ENCODE measurements at regions not wholly inside any gene's neighbourhood (a gene's known extent, or its start where the extent isn't known, plus 50 kb on each side); places are given as distances from the start of the nearest gene placed in this dataset.

- no peak for DNase-seq
Observed at GRCh38 chr20:17138237-17138636, 88.6 kb upstream of the PCSK2 start.

GRCh38 chr20:17140894-17141293 is 85.9 kb upstream of the PCSK2 start:
- no peak for DNase-seq

DNA sequence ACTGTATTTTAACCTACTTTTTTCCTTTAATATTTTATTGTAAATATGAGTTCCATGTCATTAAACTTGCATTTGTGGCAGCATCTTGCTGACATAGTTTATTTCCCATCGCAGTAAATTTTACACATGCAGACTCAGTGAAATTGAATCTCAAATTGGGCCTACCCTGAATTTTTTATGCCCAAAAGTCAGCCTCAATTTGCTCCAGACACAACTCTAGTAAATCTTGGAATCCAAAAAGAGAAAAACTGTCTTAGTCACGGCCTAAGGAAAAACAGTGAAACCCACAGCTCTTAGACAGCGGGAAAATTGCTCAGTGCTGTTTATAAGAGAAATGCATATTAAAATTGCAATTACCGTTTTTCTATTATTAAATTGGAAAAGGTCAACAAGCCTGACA is 85.3 kb upstream of the PCSK2 start:
- DNase-seq = no peak

- no peak for DNase-seq
Observed at GRCh38 chr20:17142666-17143065, 84.2 kb upstream of the PCSK2 start.

DNA sequence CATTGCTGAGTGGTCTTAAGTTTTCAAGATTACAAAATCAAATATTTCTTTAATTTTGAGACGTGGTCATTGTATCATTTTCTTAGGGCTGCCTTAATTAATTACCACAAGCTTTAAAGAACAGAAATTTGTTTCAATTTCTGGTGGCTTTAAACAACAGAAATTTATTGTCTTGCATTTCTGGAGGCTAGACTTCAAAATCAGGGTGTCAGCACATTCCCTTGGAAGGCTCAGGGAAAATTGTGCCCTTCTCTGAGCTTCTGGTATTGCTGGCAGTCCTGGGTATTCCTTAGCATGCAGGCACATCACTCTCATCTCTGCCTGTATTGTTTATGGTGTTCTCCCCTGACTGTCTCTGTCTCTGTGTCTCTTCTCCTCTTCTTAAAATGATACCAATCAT is 76.0 kb upstream of the PCSK2 start:
- DNase-seq = no peak

- no peak for DNase-seq
Observed at GRCh38 chr20:17155401-17155800, 71.4 kb upstream of the PCSK2 start.

DNA sequence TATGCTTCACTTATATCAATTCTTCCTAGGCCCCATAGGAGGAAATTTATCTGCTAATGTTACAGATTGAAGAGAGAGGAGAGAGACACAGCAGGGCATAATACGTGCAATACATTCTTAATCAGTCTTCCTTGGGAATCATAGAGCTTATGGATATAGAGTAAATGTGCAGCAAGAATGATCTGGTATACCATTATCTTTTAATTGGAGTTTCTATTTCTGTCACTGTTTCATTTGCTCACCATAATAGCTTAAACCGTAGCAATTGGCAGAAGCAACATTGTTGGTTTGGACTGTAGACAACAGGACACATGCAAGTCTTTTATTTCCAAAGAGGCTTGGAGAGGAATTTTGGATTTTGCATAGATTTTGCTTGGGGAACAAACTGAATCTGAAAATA is 68.1 kb upstream of the PCSK2 start:
- DNase-seq = no peak

DNA sequence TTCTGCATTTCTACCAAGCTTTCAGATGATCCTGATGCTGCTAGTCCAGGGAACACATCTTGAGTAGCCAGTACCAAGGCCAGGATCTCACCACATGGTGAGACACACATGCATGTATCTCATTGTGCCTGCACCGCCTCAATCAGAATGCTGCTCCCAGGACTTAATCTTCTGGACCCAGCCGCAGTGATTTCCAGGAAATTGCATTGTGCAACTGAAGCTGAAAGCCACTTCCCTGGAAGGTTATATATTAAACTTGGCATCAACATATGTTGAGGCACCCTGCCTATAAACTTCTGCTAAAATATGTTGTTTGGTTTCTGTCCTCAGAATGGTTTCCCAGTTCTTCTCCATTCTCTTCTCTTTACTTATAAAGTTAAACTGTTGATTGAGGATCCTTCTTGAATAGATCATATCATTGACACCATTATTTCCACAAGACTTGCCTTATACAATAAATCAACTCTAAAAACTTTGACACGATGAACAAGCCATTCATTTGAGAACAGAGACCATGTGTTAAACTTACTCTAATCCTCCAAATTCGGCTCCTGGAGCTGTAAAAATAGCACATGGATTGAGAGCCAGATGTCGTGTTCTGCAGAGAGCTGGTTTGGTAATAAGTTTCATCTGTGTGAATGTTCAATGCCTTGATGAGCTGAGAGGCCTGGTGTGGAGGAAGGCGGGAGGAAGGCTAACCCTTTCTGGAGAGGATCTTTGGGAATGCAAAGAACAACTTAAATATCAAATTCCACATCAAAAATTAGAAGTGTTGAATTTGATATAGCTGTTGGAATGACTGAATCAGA is 65.0 kb upstream of the PCSK2 start:
- no peak for DNase-seq

DNA sequence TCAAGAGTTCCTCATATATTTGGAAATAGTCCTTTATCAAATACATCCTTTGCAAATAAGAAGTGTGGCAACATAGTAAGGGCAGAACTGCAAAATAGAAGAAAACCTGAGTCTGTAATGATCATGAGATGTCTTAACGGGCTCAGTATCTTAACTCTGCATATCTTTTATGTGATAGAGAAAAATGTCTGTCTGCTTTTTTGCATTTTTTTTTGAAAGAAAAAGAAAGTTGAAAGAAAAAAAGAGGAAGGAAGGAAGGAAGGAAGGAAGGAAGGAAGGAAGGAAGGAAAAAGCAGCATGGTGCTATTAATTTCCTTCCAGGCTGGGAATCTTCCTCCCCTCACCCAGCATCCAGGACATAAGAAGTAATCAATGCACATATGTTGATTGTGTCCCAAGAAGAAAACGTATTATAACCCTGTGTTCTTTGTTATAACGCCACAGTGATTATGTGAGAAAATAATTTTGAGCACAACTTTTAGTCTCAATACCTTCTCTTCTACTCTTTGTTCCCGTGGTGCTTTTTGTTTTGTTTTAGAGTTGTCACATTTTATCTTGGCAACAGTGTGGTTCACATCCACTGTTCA is 58.7 kb upstream of the PCSK2 start:
- DNase-seq = no peak

- no peak for DNase-seq
Observed at GRCh38 chr20:17169585-17170136, 57.2 kb upstream of the PCSK2 start.

- DNase-seq = no peak
Observed at GRCh38 chr20:17171746-17172280, 55.0 kb upstream of the PCSK2 start.

- no peak for DNase-seq
Observed at GRCh38 chr20:17172836-17173516, 53.9 kb upstream of the PCSK2 start.

Data from CD4-positive, alpha-beta T cell treated with Interleukin-6 for 4 hours (primary cell).